Neural cell (in vitro differentiated cells): ENCODE measurements at regions not wholly inside any gene's neighbourhood (a gene's known extent, or its start where the extent isn't known, plus 50 kb on each side); places are given as distances from the start of the nearest gene placed in this dataset.

Source experiments
- H2AFZ ChIP-seq: fragments of 200-600, 300-800 bp; sonication (generic), shearing (Covaris generic); 2 replicates; pipeline ENCODE4 v1.6.0; 2014; ENCODE audit warnings: low read depth, mild to moderate bottlenecking, antibody characterized with exemption, low read length, moderate library complexity
- H3F3A ChIP-seq: fragments of 200-600 bp; shearing (Covaris generic); 2 replicates; pipeline ENCODE4 v1.6.1; 2016; ENCODE audit warnings: mild to moderate bottlenecking, moderate library complexity, mixed read lengths, antibody characterized with exemption, low read length; ENCODE audit not compliant: insufficient read depth, poor library complexity, severe bottlenecking
- H3K27ac ChIP-seq: fragments of 200-600, 300-800 bp; sonication (generic), shearing (Covaris generic); 2 replicates; pipeline ENCODE4 v1.5.1; 2014; ENCODE audit warnings: mild to moderate bottlenecking, low read length, moderate library complexity
- H3K27me3 ChIP-seq: fragments of 300-800, 200-600 bp; sonication (generic), shearing (Covaris generic); 2 replicates; pipeline ENCODE4 v1.6.0; 2014; ENCODE audit warnings: mild to moderate bottlenecking, low read depth, low read length, moderate library complexity; ENCODE audit not compliant: insufficient read depth
- H3K36me3 ChIP-seq: fragments of 300-800, 200-600 bp; sonication (generic), shearing (Covaris generic); 2 replicates; pipeline ENCODE4 v1.5.1; 2014; ENCODE audit warnings: mild to moderate bottlenecking, antibody characterized with exemption, low read length, moderate library complexity; ENCODE audit not compliant: insufficient read depth
- H3K4me2 ChIP-seq: fragments of 300-800, 200-600 bp; sonication (generic), shearing (Covaris generic); 2 replicates; pipeline ENCODE4 v1.6.0; 2014; ENCODE audit warnings: mild to moderate bottlenecking, low read length
- H3K4me3 ChIP-seq: fragments of 300-800, 200-600 bp; sonication (generic), shearing (Covaris generic); 2 replicates; pipeline ENCODE4 v1.5.1; 2014; ENCODE audit warnings: mild to moderate bottlenecking, low read length, moderate library complexity
- H3K79me2 ChIP-seq: fragments of 200-600 bp; shearing (Covaris generic); replicated peaks from 2 replicates; pipeline ENCODE4 v1.6.0; 2014; ENCODE audit warnings: mild to moderate bottlenecking, low read length, moderate library complexity; ENCODE audit not compliant: insufficient read depth
- H3K9ac ChIP-seq: fragments of 300-800, 200-600 bp; sonication (generic), shearing (Covaris generic); 2 replicates; pipeline ENCODE4 v1.6.1; 2016; ENCODE audit warnings: mild to moderate bottlenecking, low read length, mixed read lengths
- H3K9me2 ChIP-seq: fragments of 200-600 bp; shearing (Covaris generic); 2 replicates; pipeline ENCODE4 v1.6.1; 2016; ENCODE audit warnings: mild to moderate bottlenecking, low read length, mixed read lengths; ENCODE audit not compliant: insufficient read depth
- H3K9me3 ChIP-seq: fragments of 200-600, 300-800 bp; sonication (generic), shearing (Covaris generic); 2 replicates; pipeline ENCODE4 v1.6.1; 2016; ENCODE audit warnings: mild to moderate bottlenecking, mixed run types, low read length, moderate library complexity, mixed read lengths
- H4K20me1 ChIP-seq: fragments of 200-600 bp; shearing (Covaris generic); 2 replicates; pipeline ENCODE4 v1.6.1; 2016; ENCODE audit warnings: mild to moderate bottlenecking, mixed run types; ENCODE audit not compliant: insufficient read depth
- CTCF ChIP-seq: fragments of 450-650 bp; IDR thresholded peaks from 2 replicates; pipeline ENCODE4 v1.5.1; 2014; ENCODE audit warnings: antibody characterized with exemption, mild to moderate bottlenecking, moderate library complexity; ENCODE audit not compliant: poor library complexity, severe bottlenecking
- EP300 ChIP-seq: fragments of 450-650 bp; conservative IDR thresholded peaks from 2 replicates; pipeline ENCODE4 v1.6.1; 2014; ENCODE audit warnings: antibody characterized with exemption, mild to moderate bottlenecking, moderate library complexity; ENCODE audit not compliant: poor library complexity, severe bottlenecking
- EZH2 ChIP-seq: fragments of 200-600, 300-800 bp; shearing (Covaris generic), sonication (generic); IDR thresholded peaks from 2 replicates; pipeline ENCODE4 v1.6.1; 2014; ENCODE audit warnings: antibody characterized with exemption, low read length, borderline replicate concordance, mild to moderate bottlenecking; ENCODE audit not compliant: insufficient read depth, poor library complexity, severe bottlenecking
- MXI1 ChIP-seq: fragments of 450-650 bp; conservative IDR thresholded peaks from 2 replicates; pipeline ENCODE4 v1.6.1; 2014; ENCODE audit warnings: antibody characterized with exemption, mild to moderate bottlenecking; ENCODE audit not compliant: poor library complexity, severe bottlenecking
- POLR2AphosphoS5 ChIP-seq: IDR thresholded peaks from 2 replicates; pipeline ENCODE4 v1.6.1; 2012
- RAD21 ChIP-seq: fragments of 450-650 bp; conservative IDR thresholded peaks from 2 replicates; pipeline ENCODE4 v1.6.1; 2014; ENCODE audit warnings: antibody characterized with exemption, mild to moderate bottlenecking, moderate library complexity
- SMC3 ChIP-seq: fragments of 450-650 bp; conservative IDR thresholded peaks from 2 replicates; pipeline ENCODE4 v1.6.1; 2014; ENCODE audit warnings: antibody characterized with exemption, mild to moderate bottlenecking, moderate library complexity; ENCODE audit not compliant: poor library complexity
- TAF1 ChIP-seq: IDR thresholded peaks from 2 replicates; pipeline ENCODE4 v1.6.1; 2012; ENCODE audit warnings: low read depth
- TF ChIP-seq, protein P1 (sequence below): IDR thresholded peaks from 2 replicates; pipeline ENCODE4 v1.6.1; 2012; ENCODE audit warnings: borderline replicate concordance

DNA sequence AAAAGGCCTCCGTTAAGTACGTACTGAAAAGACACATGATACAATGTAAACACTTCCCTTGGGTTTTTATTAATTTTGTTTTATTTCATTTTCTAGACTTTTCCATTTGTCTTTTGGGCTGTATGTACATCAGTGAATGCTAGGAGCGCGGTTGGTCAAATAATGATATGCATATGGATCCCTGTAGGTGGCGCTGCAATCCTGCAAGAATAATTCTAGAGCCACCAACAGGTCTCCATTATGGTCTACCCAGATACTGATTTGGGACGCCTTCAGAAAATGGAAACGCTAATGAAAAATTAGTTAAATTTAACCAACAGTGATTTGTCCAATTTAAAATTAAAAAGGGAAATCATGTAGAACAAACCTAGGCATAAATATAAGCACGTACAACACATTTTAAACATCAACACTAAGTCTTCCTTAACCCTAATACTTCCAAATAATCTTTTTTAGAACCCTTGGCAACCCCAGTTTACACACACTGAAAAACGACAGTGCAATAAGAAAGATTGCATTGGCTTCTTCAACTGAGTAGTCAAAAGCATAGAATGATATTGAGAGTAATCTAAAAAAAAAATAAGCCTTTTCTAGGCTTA is 433.5 kb downstream of the RFPL4B start (continued):
- TF ChIP-seq, protein P1, sequence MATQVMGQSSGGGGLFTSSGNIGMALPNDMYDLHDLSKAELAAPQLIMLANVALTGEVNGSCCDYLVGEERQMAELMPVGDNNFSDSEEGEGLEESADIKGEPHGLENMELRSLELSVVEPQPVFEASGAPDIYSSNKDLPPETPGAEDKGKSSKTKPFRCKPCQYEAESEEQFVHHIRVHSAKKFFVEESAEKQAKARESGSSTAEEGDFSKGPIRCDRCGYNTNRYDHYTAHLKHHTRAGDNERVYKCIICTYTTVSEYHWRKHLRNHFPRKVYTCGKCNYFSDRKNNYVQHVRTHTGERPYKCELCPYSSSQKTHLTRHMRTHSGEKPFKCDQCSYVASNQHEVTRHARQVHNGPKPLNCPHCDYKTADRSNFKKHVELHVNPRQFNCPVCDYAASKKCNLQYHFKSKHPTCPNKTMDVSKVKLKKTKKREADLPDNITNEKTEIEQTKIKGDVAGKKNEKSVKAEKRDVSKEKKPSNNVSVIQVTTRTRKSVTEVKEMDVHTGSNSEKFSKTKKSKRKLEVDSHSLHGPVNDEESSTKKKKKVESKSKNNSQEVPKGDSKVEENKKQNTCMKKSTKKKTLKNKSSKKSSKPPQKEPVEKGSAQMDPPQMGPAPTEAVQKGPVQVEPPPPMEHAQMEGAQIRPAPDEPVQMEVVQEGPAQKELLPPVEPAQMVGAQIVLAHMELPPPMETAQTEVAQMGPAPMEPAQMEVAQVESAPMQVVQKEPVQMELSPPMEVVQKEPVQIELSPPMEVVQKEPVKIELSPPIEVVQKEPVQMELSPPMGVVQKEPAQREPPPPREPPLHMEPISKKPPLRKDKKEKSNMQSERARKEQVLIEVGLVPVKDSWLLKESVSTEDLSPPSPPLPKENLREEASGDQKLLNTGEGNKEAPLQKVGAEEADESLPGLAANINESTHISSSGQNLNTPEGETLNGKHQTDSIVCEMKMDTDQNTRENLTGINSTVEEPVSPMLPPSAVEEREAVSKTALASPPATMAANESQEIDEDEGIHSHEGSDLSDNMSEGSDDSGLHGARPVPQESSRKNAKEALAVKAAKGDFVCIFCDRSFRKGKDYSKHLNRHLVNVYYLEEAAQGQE = no peak

GRCh38 chr6:112781241-112781640 is 434.1 kb downstream of the RFPL4B start:
- Histone ChIP-seq H3K9me2 (no peaks in the 10 kb centered on the region), H4K20me1 (no peaks in the 10 kb centered on the region), H3F3A (no peaks in the 10 kb centered on the region), H3K27me3 (no peaks in the 10 kb centered on the region), H3K27ac (no peak overlapping the region), H3K36me3 (no peaks in the 10 kb centered on the region), H3K79me2 (no peaks in the 10 kb centered on the region), H3K4me2 (no peak overlapping the region), H3K9me3 (no peaks in the 10 kb centered on the region), H3K4me3 (no peak overlapping the region), H3K9ac (no peak overlapping the region), H2AFZ (no peak overlapping the region)
- TF ChIP-seq EP300 = no peak
- no peak for TF ChIP-seq EZH2
- TF ChIP-seq SMC3 = no peak
- TF ChIP-seq, protein P1 = no peak
- TF ChIP-seq CTCF = no peak
- TF ChIP-seq MXI1 = no peak
- TF ChIP-seq POLR2AphosphoS5 = no peak
- TF ChIP-seq RAD21 = no peak
- no peak for TF ChIP-seq TAF1
